Neural cell (in vitro differentiated cells): ENCODE measurements at regions not wholly inside any gene's neighbourhood (a gene's known extent, or its start where the extent isn't known, plus 50 kb on each side); places are given as distances from the start of the nearest gene placed in this dataset.

Experiments
- CTCF ChIP-seq: fragments of 450-650 bp; IDR thresholded peaks from 2 replicates; pipeline ENCODE4 v1.5.1; 2014; ENCODE audit warnings: antibody characterized with exemption, mild to moderate bottlenecking, moderate library complexity; ENCODE audit not compliant: poor library complexity, severe bottlenecking
- EP300 ChIP-seq: fragments of 450-650 bp; conservative IDR thresholded peaks from 2 replicates; pipeline ENCODE4 v1.6.1; 2014; ENCODE audit warnings: antibody characterized with exemption, mild to moderate bottlenecking, moderate library complexity; ENCODE audit not compliant: poor library complexity, severe bottlenecking
- EZH2 ChIP-seq: fragments of 200-600, 300-800 bp; shearing (Covaris generic), sonication (generic); IDR thresholded peaks from 2 replicates; pipeline ENCODE4 v1.6.1; 2014; ENCODE audit warnings: antibody characterized with exemption, low read length, borderline replicate concordance, mild to moderate bottlenecking; ENCODE audit not compliant: insufficient read depth, poor library complexity, severe bottlenecking
- POLR2AphosphoS5 ChIP-seq: IDR thresholded peaks from 2 replicates; pipeline ENCODE4 v1.6.1; 2012
- RAD21 ChIP-seq: fragments of 450-650 bp; conservative IDR thresholded peaks from 2 replicates; pipeline ENCODE4 v1.6.1; 2014; ENCODE audit warnings: antibody characterized with exemption, mild to moderate bottlenecking, moderate library complexity
- SMC3 ChIP-seq: fragments of 450-650 bp; conservative IDR thresholded peaks from 2 replicates; pipeline ENCODE4 v1.6.1; 2014; ENCODE audit warnings: antibody characterized with exemption, mild to moderate bottlenecking, moderate library complexity; ENCODE audit not compliant: poor library complexity
- TAF1 ChIP-seq: IDR thresholded peaks from 2 replicates; pipeline ENCODE4 v1.6.1; 2012; ENCODE audit warnings: low read depth

DNA sequence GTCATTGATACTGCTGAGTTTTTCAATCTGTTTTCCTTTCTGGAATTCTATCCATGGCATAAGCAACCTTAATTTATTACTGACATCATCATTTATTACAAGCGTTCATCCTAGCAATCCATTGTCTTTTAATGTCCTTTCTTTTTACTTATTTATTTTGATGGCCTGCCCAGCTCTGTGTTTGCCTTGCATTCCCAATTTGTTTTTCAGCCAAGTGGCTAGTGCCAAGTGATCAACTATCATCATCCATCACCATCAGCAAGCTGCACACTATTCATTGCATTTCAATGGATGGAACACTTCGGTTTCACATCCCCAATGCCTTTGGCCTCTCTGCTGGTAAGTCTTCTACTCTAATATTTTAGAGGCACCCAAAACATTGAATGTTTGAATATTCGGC lies 831.7 kb upstream of the EPHA5 start:
- TF ChIP-seq TAF1 (no peak), CTCF (no peak), EZH2 (no peak), EP300 (no peak), POLR2AphosphoS5 (no peak), SMC3 (no peak), RAD21 (no peak)
